AG08396 (cell line): ENCODE measurements at regions not wholly inside any gene's neighbourhood (a gene's known extent, or its start where the extent isn't known, plus 50 kb on each side); places are given as distances from the start of the nearest gene placed in this dataset.
"Not testable (repeated sequence)": the region's sequence is repeated elsewhere in the genome, so short reads cannot be mapped to it uniquely, and the experiment has no call there.

ENCODE experiments used
- DNase-seq: peaks from one replicate; pipeline ENCODE4 v3.0.0; 2012; ENCODE audit warnings: low spot score, mixed read lengths

- peak; percentile 7 for DNase-seq
Measured at GRCh38 chr21:28522014-28522799, 470.5 kb downstream of the LTN1 start.

DNA sequence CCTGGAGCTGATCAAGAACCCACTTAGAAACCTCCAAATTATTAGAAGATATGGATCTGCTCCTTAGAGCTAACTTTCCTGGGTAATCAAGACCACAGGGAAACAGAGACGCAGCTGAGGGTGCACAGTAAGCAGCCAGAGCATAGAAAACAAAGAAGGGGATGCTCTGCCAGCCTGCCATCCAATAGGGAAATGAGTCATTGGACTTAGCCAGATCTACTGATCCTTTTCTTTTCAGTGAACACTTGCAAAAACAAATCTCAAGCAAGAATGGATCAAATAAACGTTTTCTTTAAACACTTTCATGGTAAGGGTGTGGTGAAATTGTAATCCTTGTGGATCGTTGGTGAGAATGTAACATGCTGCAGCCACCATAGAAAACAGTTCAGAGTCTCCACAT, 474.0 kb downstream of the LTN1 start:
- DNase-seq, result peak; percentile 5

DNA sequence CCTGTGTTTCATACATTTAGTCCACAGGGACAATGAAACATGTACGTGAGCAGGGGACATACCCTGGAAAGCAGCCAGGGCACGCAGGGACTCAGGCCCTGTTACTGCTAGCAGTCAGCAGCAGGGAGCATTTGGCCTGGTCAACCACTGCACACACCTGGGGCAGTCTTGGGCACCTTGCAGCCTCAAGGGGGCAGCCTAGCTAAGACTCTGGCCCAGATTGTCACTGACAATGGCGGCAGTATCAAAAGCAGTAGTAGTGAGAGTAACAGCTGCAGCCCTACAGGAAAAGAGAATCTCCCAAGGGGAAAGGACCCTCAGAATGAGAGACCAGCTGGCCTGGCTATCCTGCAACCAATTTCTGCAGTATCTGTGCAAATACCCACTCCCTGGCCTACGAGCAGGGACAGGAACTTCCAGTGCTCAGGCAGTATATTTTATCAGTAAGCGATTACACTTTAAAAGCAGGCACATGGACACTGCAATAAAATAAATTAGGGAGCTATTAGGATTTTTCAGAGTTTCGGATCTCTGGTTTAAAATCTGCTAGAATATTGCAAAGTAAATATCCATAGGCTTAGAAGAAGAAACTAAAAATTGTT, 475.6 kb downstream of the LTN1 start:
- DNase-seq, result peak; percentile 19

GRCh38 chr21:28516021-28516420, 476.7 kb downstream of the LTN1 start:
- DNase-seq, result no peak

GRCh38 chr21:28513428-28513827, 479.2 kb downstream of the LTN1 start:
- no peak for DNase-seq

GRCh38 chr21:28509031-28509430, 483.6 kb downstream of the LTN1 start:
- DNase-seq, result no peak

DNA sequence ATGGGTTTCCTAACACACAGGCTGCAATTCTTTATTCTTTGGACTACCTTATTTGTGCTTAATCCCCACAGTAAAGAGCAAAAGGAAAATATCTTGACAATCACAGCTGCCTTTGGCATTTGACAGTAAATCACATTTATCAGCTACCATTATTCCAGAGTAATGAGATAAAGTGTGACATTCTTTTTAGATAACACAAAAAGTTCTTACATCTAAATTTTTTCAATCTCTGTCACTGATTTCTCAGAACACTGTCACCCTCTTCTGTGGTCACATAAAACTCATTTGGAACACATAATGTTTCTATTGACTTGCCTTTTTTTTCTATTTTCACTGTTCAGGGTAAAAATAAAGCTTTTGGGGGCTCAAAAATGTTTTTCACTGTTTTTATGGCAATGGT, 484.6 kb downstream of the LTN1 start:
- DNase-seq, result no peak

GRCh38 chr21:28496517-28496916, 496.2 kb downstream of the LTN1 start:
- no peak for DNase-seq

DNA sequence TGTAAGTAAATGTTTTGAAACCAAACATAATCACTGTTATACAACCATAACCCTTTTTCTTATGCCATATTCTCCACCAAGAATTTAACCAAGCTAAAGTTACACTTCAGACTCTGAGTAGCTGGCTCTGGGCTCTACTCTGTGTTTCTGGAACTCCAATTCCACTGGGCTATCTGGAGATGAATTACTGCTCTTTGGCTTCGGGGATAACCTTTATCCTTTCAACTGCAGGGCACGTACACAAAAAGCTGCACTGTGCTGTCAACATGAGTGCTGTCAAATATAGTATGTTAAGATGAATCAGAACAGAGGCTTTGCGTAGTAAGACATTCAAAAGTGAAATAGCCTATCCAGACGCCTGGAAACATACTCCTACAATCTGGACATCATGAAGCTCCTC, 500.6 kb downstream of the LTN1 start:
- DNase-seq, result no peak

- no peak for DNase-seq
Measured at GRCh38 chr21:28489821-28490350, 502.8 kb downstream of the LTN1 start.

DNA sequence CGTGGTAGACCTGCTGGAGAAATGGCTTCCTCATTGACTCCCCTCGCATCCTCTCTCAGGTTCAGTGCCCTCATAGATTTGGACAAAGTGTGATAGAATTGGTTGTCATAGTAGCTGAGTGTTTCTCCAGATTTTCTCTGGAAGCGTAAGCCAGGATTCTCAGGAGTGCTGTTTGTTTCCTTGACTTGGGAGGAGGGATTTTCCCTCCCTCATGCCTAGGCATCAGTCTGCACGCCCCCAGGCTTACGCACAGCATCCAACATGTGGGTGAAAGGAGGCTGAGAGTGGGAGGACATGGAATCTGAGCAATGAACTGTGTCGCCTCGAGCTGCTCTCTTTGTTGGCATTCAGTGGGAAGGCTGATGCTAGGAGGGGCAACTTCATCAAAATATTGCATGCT, 503.5 kb downstream of the LTN1 start:
- no peak for DNase-seq

- peak; percentile 32 for DNase-seq
Measured at GRCh38 chr21:28487455-28488070, 505.1 kb downstream of the LTN1 start.

DNA sequence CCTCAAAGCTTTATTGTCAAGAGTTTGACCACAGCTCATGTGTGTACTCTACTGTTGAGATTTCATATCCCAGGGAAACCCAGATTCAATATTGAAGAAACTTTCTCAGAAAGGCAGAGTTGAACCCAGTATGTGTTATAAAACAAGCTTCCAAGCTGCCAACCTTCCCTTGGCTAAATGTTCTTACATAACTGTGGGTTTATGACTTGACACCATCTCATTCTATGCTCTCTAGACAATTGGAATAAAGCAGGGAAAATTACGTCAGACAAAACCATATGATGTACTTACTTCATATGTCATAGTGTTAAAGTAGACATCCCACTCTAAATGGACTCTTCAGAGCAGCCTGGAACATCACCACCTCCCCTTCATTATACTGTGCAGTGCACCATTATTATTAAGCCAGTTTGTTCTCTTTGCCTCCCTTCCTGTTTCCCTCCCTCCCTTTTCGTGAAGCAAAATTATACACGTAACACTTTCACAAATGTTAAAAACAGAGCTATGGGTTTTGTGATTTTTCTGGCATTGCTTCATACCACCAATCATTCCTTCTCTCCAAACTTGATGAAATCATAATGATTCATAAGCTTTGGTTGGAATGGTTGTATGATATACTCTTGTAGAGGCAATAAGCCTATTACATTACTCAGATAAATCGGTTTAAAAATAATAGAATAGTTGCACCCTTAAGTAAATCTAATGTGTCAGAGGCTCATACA, 507.2 kb downstream of the LTN1 start:
- peak; percentile 16 for DNase-seq

- no peak for DNase-seq
Measured at GRCh38 chr21:28483301-28484035, 509.2 kb downstream of the LTN1 start.

DNA sequence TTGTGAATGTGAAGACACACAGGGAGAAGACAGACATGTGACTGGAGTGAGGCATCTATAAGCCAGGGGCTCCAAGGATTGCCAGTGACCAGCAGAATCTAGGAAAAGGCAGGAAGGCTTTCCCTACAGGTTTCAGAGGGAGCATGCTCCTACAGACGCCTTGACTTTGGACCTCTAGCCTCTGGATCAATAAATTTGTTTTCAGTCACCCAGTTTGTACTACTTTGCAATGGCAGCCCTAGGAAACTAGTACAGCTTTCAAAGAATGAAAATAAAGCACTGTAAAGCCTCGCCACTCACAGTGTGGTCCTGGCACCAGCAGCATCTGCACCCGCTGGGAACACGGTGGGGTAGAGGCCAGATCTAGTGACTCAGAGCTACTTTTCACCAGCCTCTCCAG, 510.0 kb downstream of the LTN1 start:
- DNase-seq, result no peak

DNA sequence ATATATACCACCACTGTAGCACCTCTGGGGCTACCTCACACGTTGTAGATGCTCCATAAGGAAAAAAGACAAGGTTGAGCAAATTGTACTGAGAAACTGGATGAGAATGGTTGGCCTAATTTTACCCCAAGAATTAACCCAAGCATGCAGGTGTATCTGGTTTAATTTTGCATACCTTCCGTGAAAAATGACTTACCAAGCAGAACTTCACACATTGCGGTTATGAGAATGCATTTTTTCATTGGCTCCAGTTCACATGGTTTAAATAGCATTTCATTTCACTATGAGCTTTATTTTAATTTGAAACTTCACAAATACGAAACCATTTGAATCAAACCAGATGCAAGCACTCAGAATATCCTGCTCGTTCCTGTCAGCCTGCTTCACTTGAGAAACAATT, 512.2 kb downstream of the LTN1 start:
- DNase-seq, result no peak

GRCh38 chr21:28473530-28474220, 519.0 kb downstream of the LTN1 start:
- no peak for DNase-seq

- not testable (repeated sequence) for DNase-seq
Measured at GRCh38 chr21:28472543-28472942, 520.1 kb downstream of the LTN1 start.

DNA sequence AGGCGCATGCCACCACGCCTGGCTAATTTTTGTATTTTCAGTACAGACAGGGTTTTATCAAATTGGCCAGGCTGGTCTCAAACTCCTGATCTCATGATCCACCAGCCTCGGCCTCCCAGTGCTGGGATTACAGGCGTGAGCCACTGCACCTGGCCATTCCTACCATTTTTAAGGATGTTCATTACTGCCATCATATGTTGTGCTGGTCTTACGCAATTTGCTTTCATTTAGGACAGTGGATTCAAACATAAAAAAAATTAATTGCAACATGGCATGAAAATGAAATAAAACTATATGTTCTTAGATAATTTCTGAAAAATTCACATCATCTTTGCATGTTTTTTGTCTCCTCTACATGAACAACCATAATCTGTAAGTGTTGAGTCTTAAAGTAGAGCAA, 527.7 kb downstream of the LTN1 start:
- DNase-seq, result no peak

GRCh38 chr21:28464095-28464494, 528.6 kb downstream of the LTN1 start:
- no peak for DNase-seq

- no peak for DNase-seq
Measured at GRCh38 chr21:28459193-28459592, 533.5 kb downstream of the LTN1 start.
